HepG2 (cell line): ENCODE measurements at regions not wholly inside any gene's neighbourhood (a gene's known extent, or its start where the extent isn't known, plus 50 kb on each side); places are given as distances from the start of the nearest gene placed in this dataset.

Experiments
- ATAC-seq: fragments of 200-7000 bp; cut with Tn5 transposase; 3 replicates; pipeline ENCODE4 v1.9.1; 2020; ENCODE audit warnings: mild to moderate bottlenecking, moderate library complexity
- BruUV-seq: library from RNA; stranded (reverse); fragments of 400-500 nt; replicated peaks from 2 replicates; lab custom pipeline; 2021; lab: Mats Ljungman, UMichigan
- CTCF ChIA-PET: fragments of 300-600 bp; formaldehyde crosslinking; extraction: SDS; loops from one replicate; lab custom pipeline; 2021; ENCODE audit warnings: low total read pairs, inconsistent platforms, low intra/inter-chr PET ratio; lab: Yijun Ruan, JAX
- POLR2A ChIA-PET: fragments of 350-600 bp; sonication (Branson Sonifier 250); formaldehyde crosslinking; loops from one replicate; lab custom pipeline; 2020; ENCODE audit warnings: antibody characterized with exemption, inconsistent platforms; lab: Yijun Ruan, JAX
- DNase-seq: peaks from one replicate; pipeline ENCODE4 v3.0.0-alpha.2; 2015; ENCODE audit warnings: low spot score
- FAIRE-seq: peaks from 3 replicates; lab custom pipeline; 2011; peaks lifted over from hg19 to GRCh38; lab: Jason Lieb, UNC
- H2AFZ ChIP-seq: one replicate; pipeline ENCODE4 v1.6.1; 2011; ENCODE audit warnings: low read length, inconsistent platforms
- H3K27ac ChIP-seq: fragments of 300-600 bp; 3 replicates; pipeline ENCODE4 v1.8.0; 2011; ENCODE audit warnings: mixed run types, mild to moderate bottlenecking, mixed read lengths, low read length, inconsistent platforms; ENCODE audit not compliant: insufficient read depth; ENCODE audit errors: extremely low read length
- H3K27me3 ChIP-seq, 2 experiments: fragments of 200-600 bp in 1 of 2; 2 replicates in 1 of 2; 3 replicates in 1 of 2; pipeline versions ENCODE4 v1.6.0 to v1.8.0; 2011; ENCODE audit warnings: low read length in 2 of 2, mild to moderate bottlenecking in 2 of 2, moderate library complexity in 2 of 2, inconsistent platforms in 1 of 2; ENCODE audit not compliant: insufficient read depth in 2 of 2, control insufficient read depth in 1 of 2
- H3K36me3 ChIP-seq, 2 experiments: fragments of 200-600 bp in 1 of 2; replicated peaks in 1 of 2; 2 replicates in 1 of 2; 3 replicates in 1 of 2; pipeline versions ENCODE4 v1.5.1 to v1.8.0; 2011; ENCODE audit warnings: low read length in 2 of 2, inconsistent platforms in 1 of 2; ENCODE audit not compliant: insufficient read depth in 2 of 2, control insufficient read depth in 1 of 2
- H3K4me1 ChIP-seq: 2 replicates; pipeline ENCODE4 v1.5.1; 2012; ENCODE audit warnings: low read length, inconsistent platforms; ENCODE audit not compliant: insufficient read depth
- H3K4me2 ChIP-seq: 2 replicates; pipeline ENCODE4 v1.6.0; 2011; ENCODE audit warnings: low read depth, low read length, inconsistent platforms
- H3K4me3 ChIP-seq, 3 experiments: fragments of 200-600 bp in 1 of 3; sonication (generic), shearing (Covaris generic) in 1 of 3; replicated peaks in 1 of 3; 2 replicates each; pipeline ENCODE4 v1.5.1; 2011 to 2016; ENCODE audit warnings: low read length in 3 of 3, inconsistent platforms in 2 of 3, low read depth in 2 of 3, mild to moderate bottlenecking in 2 of 3, control low read depth in 1 of 3, mixed read lengths in 1 of 3; ENCODE audit not compliant: insufficient read depth in 1 of 3
- H3K79me2 ChIP-seq: one replicate; pipeline ENCODE4 v1.6.1; 2011; ENCODE audit warnings: low read length, inconsistent platforms; ENCODE audit not compliant: insufficient read depth
- H3K9ac ChIP-seq: 2 replicates; pipeline ENCODE4 v1.6.0; 2011; ENCODE audit warnings: mild to moderate bottlenecking, low read depth, low read length, inconsistent platforms; ENCODE audit not compliant: insufficient read depth
- H3K9me3 ChIP-seq: 2 replicates; pipeline ENCODE4 v1.5.1; 2012; ENCODE audit warnings: mild to moderate bottlenecking, low read length
- H4K20me1 ChIP-seq: 2 replicates; pipeline ENCODE4 v1.6.0; 2011; ENCODE audit warnings: inconsistent platforms, mild to moderate bottlenecking, low read length, moderate library complexity; ENCODE audit not compliant: insufficient read depth
- FLYWCH1 ChIP-seq: sonication (generic); formaldehyde crosslinking; IDR thresholded peaks from 2 replicates; pipeline ENCODE4 v1.8.1; 2023; ENCODE audit warnings: mild to moderate bottlenecking, missing genetic modification reagents
- HNF4G ChIP-seq, 2 experiments: sonication (generic) in 1 of 2; formaldehyde crosslinking in 1 of 2; IDR thresholded peaks; 2 replicates each; pipeline versions ENCODE4 v1.4.0 to v1.6.1; 2011 to 2020; ENCODE audit warnings: borderline replicate concordance in 2 of 2, low read depth in 2 of 2, mild to moderate bottlenecking in 2 of 2, low read length in 1 of 2, missing genetic modification reagents in 1 of 2, moderate library complexity in 1 of 2
- MEF2D ChIP-seq: sonication (generic); formaldehyde crosslinking; IDR thresholded peaks from 2 replicates; pipeline ENCODE4 v1.5.1; 2020; ENCODE audit warnings: mild to moderate bottlenecking, missing genetic modification reagents
- NFE2L1 ChIP-seq: sonication (generic); formaldehyde crosslinking; IDR thresholded peaks from 2 replicates; pipeline ENCODE4 v1.4.0; 2020; ENCODE audit warnings: missing genetic modification reagents, mild to moderate bottlenecking, borderline replicate concordance
- REPIN1 ChIP-seq: sonication (generic); formaldehyde crosslinking; IDR thresholded peaks from 2 replicates; pipeline ENCODE4 v1.8.0; 2022; ENCODE audit warnings: missing genetic modification reagents, low read depth, mild to moderate bottlenecking, borderline replicate concordance
- THAP11 ChIP-seq: IDR thresholded peaks from 2 replicates; pipeline ENCODE4 v1.6.1; 2016; ENCODE audit warnings: missing biosample characterization, missing genetic modification reagents
- YEATS2 ChIP-seq: sonication (generic); formaldehyde crosslinking; IDR thresholded peaks from 2 replicates; pipeline ENCODE4 v1.4.0; 2020; ENCODE audit warnings: missing genetic modification reagents, borderline replicate concordance
- ZFP82 ChIP-seq: sonication (generic); formaldehyde crosslinking; IDR thresholded peaks from 2 replicates; pipeline ENCODE4 v1.5.1; 2020; ENCODE audit warnings: mild to moderate bottlenecking, missing genetic modification reagents, borderline replicate concordance
- ZFYVE20 ChIP-seq: sonication (generic); formaldehyde crosslinking; IDR thresholded peaks from 2 replicates; pipeline ENCODE4 v1.8.0; 2023; ENCODE audit warnings: low read depth, mild to moderate bottlenecking, moderate library complexity, missing genetic modification reagents, borderline replicate concordance
- WGBS: methylation state at CpG from one replicate; pipeline ENCODE4 v1.1.6; 2017; ENCODE audit warnings: low lambda C conversion rate; 5-methylcytosine and 5-hydroxymethylcytosine counted together
- in situ Hi-C: cut with HindIII; loops from 2 replicates; pipeline ENCODE4 v1.10.0; 2017; ENCODE audit warnings: low pct_unique_long_range_greater_than_20kb; ENCODE audit not compliant: extremely low pct_ligation_motif_present
- intact Hi-C: fragments of 100-400 bp; cut with micrococcal nuclease; formaldehyde crosslinking; loops from one replicate; pipeline ENCODE4 v1.10.0; 2022; ENCODE audit not compliant: unreplicated experiment
- TF ChIP-seq, protein P1 (sequence below): sonication (generic); formaldehyde crosslinking; IDR thresholded peaks from 2 replicates; pipeline ENCODE4 v1.5.0; 2020; ENCODE audit warnings: mild to moderate bottlenecking, missing genetic modification reagents
- TF ChIP-seq, protein P2 (sequence below): sonication (generic); formaldehyde crosslinking; IDR thresholded peaks from 2 replicates; pipeline ENCODE4 v1.5.0; 2020; ENCODE audit warnings: mild to moderate bottlenecking, missing genetic modification reagents

DNA sequence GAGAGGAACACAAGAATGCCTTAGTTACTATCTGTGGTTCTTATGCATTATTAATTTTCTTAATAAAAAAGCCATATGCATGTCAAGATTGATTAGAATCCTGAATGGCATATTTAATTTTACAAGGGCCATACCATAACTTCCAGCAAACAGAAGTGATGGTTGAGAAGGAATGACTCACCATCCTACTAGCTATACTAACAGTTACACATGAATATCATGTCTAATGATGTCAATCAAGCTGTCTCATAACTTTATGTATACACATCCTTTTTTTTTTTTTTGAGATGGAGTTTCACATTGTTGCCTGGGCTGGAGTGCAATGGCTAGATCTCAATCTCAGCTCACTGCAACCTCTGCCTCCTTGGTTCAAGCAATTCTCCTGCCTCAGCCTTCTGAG is 1123.9 kb downstream of the NLGN4Y start (continued):
- TF ChIP-seq HNF4G (IDR thresholded peaks at IDR 0.05; ENCODE audit: borderline replicate concordance, low read depth, low read length): no peak
- TF ChIP-seq HNF4G (CRISPR knock-in tag; IDR thresholded peaks at IDR 0.05; ENCODE audit: borderline replicate concordance, low read depth): no peak
- no peak for TF ChIP-seq MEF2D (CRISPR knock-in tag)
- TF ChIP-seq FLYWCH1 (CRISPR knock-in tag): no peak
- no peak for TF ChIP-seq YEATS2 (CRISPR knock-in tag)
- TF ChIP-seq THAP11 (CRISPR knock-in tag): no peak
- TF ChIP-seq, all 625 proteins: peak for 0

- TF ChIP-seq ZFP82 (CRISPR knock-in tag): no peak
- no peak for TF ChIP-seq REPIN1 (CRISPR knock-in tag)
- FAIRE-seq (no peak), DNase-seq (no peak), ATAC-seq (no peak)
- BruUV-seq: no TSS peak
- H3K27me3 ChIP-seq: no peaks in the 10 kb centered on the region
- in situ Hi-C loops: no loop called here
- no peaks in the 10 kb centered on the region for H3K36me3 ChIP-seq
- peaks cover 36% of the 10 kb centered on the region for H3K9me3 ChIP-seq
- H3K4me3 ChIP-seq: no peak overlapping the region
- H3K9ac ChIP-seq: no peak overlapping the region
- H3K27ac ChIP-seq: no peak overlapping the region
- H3K4me1 ChIP-seq: no peaks in the 10 kb centered on the region
- WGBS: 4% methylated on average over 2 of the region's 2 CpGs
- POLR2A ChIA-PET: no interaction called here
- CTCF ChIA-PET: no interaction called here
- H3K79me2 ChIP-seq: no peaks in the 10 kb centered on the region
- H3K4me2 ChIP-seq: no peak overlapping the region
- intact Hi-C loops: no loop called here
- no peaks in the 10 kb centered on the region for H4K20me1 ChIP-seq
- H2AFZ ChIP-seq: no peak overlapping the region
These were observed 1125.7 kb downstream of the NLGN4Y start for GRCh38 chrY:15650056-15650455.

GRCh38 chrY:15688531-15688930 is 1164.2 kb downstream of the NLGN4Y start:
- DNase-seq (no peak), FAIRE-seq (no peak), ATAC-seq (no peak)
- H4K20me1 ChIP-seq: no peaks in the 10 kb centered on the region
- no peak overlapping the region for H3K4me3 ChIP-seq
- H3K4me2 ChIP-seq: no peak overlapping the region
- H3K27ac ChIP-seq: no peak overlapping the region
- 19% methylated on average over 1 of the region's 1 CpG for WGBS
- no peak overlapping the region for H3K9ac ChIP-seq
- no peak overlapping the region for H2AFZ ChIP-seq
- CTCF ChIA-PET: no interaction called here
- H3K79me2 ChIP-seq: no peaks in the 10 kb centered on the region
- POLR2A ChIA-PET: no interaction called here
- H3K27me3 ChIP-seq: no peaks in the 10 kb centered on the region
- intact Hi-C loops: no loop called here
- H3K36me3 ChIP-seq: no peaks in the 10 kb centered on the region
- BruUV-seq: no TSS peak
- in situ Hi-C loops: no loop called here
- peaks cover 48% of the 10 kb centered on the region for H3K9me3 ChIP-seq
- H3K4me1 ChIP-seq: no peaks in the 10 kb centered on the region
- no peak for TF ChIP-seq NFE2L1 (CRISPR knock-in tag)
- TF ChIP-seq ZFYVE20 (CRISPR knock-in tag): no peak
- TF ChIP-seq, protein P1, sequence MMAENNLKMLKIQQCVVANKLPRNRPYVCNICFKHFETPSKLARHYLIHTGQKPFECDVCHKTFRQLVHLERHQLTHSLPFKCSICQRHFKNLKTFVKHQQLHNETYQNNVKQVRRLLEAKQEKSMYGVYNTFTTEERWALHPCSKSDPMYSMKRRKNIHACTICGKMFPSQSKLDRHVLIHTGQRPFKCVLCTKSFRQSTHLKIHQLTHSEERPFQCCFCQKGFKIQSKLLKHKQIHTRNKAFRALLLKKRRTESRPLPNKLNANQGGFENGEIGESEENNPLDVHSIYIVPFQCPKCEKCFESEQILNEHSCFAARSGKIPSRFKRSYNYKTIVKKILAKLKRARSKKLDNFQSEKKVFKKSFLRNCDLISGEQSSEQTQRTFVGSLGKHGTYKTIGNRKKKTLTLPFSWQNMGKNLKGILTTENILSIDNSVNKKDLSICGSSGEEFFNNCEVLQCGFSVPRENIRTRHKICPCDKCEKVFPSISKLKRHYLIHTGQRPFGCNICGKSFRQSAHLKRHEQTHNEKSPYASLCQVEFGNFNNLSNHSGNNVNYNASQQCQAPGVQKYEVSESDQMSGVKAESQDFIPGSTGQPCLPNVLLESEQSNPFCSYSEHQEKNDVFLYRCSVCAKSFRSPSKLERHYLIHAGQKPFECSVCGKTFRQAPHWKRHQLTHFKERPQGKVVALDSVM: no peak
- TF ChIP-seq, protein P2, sequence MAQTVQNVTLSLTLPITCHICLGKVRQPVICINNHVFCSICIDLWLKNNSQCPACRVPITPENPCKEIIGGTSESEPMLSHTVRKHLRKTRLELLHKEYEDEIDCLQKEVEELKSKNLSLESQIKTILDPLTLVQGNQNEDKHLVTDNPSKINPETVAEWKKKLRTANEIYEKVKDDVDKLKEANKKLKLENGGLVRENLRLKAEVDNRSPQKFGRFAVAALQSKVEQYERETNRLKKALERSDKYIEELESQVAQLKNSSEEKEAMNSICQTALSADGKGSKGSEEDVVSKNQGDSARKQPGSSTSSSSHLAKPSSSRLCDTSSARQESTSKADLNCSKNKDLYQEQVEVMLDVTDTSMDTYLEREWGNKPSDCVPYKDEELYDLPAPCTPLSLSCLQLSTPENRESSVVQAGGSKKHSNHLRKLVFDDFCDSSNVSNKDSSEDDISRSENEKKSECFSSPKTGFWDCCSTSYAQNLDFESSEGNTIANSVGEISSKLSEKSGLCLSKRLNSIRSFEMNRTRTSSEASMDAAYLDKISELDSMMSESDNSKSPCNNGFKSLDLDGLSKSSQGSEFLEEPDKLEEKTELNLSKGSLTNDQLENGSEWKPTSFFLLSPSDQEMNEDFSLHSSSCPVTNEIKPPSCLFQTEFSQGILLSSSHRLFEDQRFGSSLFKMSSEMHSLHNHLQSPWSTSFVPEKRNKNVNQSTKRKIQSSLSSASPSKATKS (CRISPR knock-in tag): no peak
